Endothelial cell (in vitro differentiated cells): ENCODE measurements at regions not wholly inside any gene's neighbourhood (a gene's known extent, or its start where the extent isn't known, plus 50 kb on each side); places are given as distances from the start of the nearest gene placed in this dataset.

Source experiments
- DNase-seq: peaks from one replicate; pipeline ENCODE4 v3.0.0; 2021; ENCODE audit warnings: low spot score
- H3K27ac Mint-ChIP-seq: one replicate; pipeline ENCODE4 v1.8.0; 2021; ENCODE audit warnings: mixed read lengths, inconsistent platforms; ENCODE audit not compliant: unreplicated experiment
- H3K27me3 Mint-ChIP-seq: one replicate; pipeline ENCODE4 v1.8.0; 2021; ENCODE audit warnings: mild to moderate bottlenecking, moderate library complexity, mixed read lengths, inconsistent platforms; ENCODE audit not compliant: unreplicated experiment
- H3K36me3 Mint-ChIP-seq: one replicate; pipeline ENCODE4 v1.8.0; 2021; ENCODE audit warnings: mild to moderate bottlenecking, low read depth, mixed read lengths, inconsistent platforms; ENCODE audit not compliant: unreplicated experiment
- H3K4me1 Mint-ChIP-seq: one replicate; pipeline ENCODE4 v1.8.0; 2021; ENCODE audit warnings: mild to moderate bottlenecking, mixed read lengths, inconsistent platforms; ENCODE audit not compliant: unreplicated experiment
- H3K4me3 Mint-ChIP-seq: one replicate; pipeline ENCODE4 v1.8.0; 2021; ENCODE audit warnings: mild to moderate bottlenecking, mixed read lengths, inconsistent platforms; ENCODE audit not compliant: unreplicated experiment
- H3K9me3 Mint-ChIP-seq: one replicate; pipeline ENCODE4 v1.8.0; 2021; ENCODE audit warnings: mixed read lengths, inconsistent platforms; ENCODE audit not compliant: unreplicated experiment
- CTCF ChIP-seq: fragments of 200-600 bp; sonication (generic); IDR thresholded peaks from one replicate; pipeline ENCODE4 v1.5.0; 2021; ENCODE audit warnings: antibody characterized with exemption; ENCODE audit not compliant: unreplicated experiment

GRCh38 chr13:103547914-103548313 is 481.7 kb upstream of the SLC10A2 start:
- peaks cover under 1% of the 10 kb centered on the region for H3K9me3 Mint-ChIP-seq
- H3K4me1 Mint-ChIP-seq: no peaks in the 10 kb centered on the region
- H3K27me3 Mint-ChIP-seq: peaks cover 4% of the 10 kb centered on the region
- H3K4me3 Mint-ChIP-seq: no peak overlapping the region
- TF ChIP-seq CTCF: no peak
- DNase-seq: no peak
- no peaks in the 10 kb centered on the region for H3K36me3 Mint-ChIP-seq
- no peak overlapping the region for H3K27ac Mint-ChIP-seq

- TF ChIP-seq CTCF: no peak
- DNase-seq: no peak
- Mint-ChIP-seq H3K9me3 (peaks cover 5% of the 10 kb centered on the region), H3K27me3 (peaks cover 4% of the 10 kb centered on the region), H3K27ac (no peak overlapping the region), H3K36me3 (no peaks in the 10 kb centered on the region), H3K4me1 (no peaks in the 10 kb centered on the region), H3K4me3 (no peak overlapping the region)
These were observed 480.1 kb upstream of the SLC10A2 start for GRCh38 chr13:103546271-103546670.

GRCh38 chr13:103542648-103543047 is 476.4 kb upstream of the SLC10A2 start:
- DNase-seq: no peak
- Mint-ChIP-seq H3K9me3 (peaks cover 5% of the 10 kb centered on the region), H3K4me1 (no peaks in the 10 kb centered on the region), H3K27me3 (peaks cover 4% of the 10 kb centered on the region), H3K36me3 (no peaks in the 10 kb centered on the region), H3K27ac (no peak overlapping the region), H3K4me3 (no peak overlapping the region)
- no peak for TF ChIP-seq CTCF

GRCh38 chr13:103540382-103540765 is 474.2 kb upstream of the SLC10A2 start:
- no peak for DNase-seq
- peaks cover 2% of the 10 kb centered on the region for H3K27me3 Mint-ChIP-seq
- H3K4me3 Mint-ChIP-seq: no peak overlapping the region
- no peak overlapping the region for H3K27ac Mint-ChIP-seq
- no peaks in the 10 kb centered on the region for H3K36me3 Mint-ChIP-seq
- H3K9me3 Mint-ChIP-seq: peaks cover 5% of the 10 kb centered on the region
- no peaks in the 10 kb centered on the region for H3K4me1 Mint-ChIP-seq
- TF ChIP-seq CTCF: no peak

- no peak overlapping the region for H3K4me3 Mint-ChIP-seq
- no peak for DNase-seq
- no peak overlapping the region for H3K27ac Mint-ChIP-seq
- no peak for TF ChIP-seq CTCF
- peaks cover 5% of the 10 kb centered on the region for H3K9me3 Mint-ChIP-seq
- no peaks in the 10 kb centered on the region for H3K36me3 Mint-ChIP-seq
- no peaks in the 10 kb centered on the region for H3K4me1 Mint-ChIP-seq
- H3K27me3 Mint-ChIP-seq: no peaks in the 10 kb centered on the region
These were observed 473.6 kb upstream of the SLC10A2 start for GRCh38 chr13:103539721-103540381.
